NCI-H2171 (cell line): ENCODE measurements at regions not wholly inside any gene's neighbourhood (a gene's known extent, or its start where the extent isn't known, plus 50 kb on each side); places are given as distances from the start of the nearest gene placed in this dataset.
"Not testable (repeated sequence)": the region's sequence is repeated elsewhere in the genome, so short reads cannot be mapped to it uniquely, and the experiment has no call there.

Source experiments
- DNase-seq: peaks from one replicate; lab custom pipeline; 2025; lab: John Stamatoyannopoulos, UW

DNA sequence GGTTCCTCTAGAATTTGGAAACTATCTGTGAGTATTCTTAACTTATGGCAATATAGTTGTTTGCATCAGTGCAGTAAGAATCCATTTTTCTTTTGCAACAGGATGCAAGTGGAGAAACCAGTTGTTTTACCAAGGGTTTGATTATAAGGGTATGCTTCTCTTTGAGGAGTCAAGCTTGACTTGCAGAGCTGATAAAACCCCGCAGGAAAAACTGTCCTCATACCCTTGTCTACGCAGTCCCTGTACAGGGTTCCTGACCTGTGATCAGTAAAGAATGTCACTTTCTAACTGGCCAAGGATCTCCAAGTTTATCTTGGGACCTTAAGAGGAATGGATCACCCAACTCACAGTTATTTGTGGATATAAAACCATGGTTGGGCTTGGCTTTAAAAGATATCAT lies 161.1 kb upstream of the OLIG3 start:
- no peak for DNase-seq

DNA sequence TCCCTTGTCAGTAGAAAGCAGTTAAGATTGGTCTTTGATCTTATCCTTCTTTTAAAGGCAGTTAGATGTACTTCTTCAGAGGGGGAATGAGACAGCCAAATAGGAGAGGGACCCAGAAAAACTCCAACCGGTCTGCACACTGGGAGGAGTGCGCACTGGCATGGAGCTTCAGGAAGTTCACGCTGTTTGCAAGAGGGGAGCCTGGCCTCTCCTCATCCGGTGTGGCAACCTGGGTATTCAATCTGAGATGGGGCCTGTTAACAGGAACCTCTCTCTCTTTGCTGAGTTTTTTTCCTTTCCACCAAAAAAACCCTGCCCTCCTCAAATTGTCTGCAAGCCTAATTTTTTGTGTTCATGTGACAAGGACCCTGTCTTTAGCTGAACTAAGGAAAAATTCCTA lies 162.5 kb upstream of the OLIG3 start:
- no peak for DNase-seq

DNA sequence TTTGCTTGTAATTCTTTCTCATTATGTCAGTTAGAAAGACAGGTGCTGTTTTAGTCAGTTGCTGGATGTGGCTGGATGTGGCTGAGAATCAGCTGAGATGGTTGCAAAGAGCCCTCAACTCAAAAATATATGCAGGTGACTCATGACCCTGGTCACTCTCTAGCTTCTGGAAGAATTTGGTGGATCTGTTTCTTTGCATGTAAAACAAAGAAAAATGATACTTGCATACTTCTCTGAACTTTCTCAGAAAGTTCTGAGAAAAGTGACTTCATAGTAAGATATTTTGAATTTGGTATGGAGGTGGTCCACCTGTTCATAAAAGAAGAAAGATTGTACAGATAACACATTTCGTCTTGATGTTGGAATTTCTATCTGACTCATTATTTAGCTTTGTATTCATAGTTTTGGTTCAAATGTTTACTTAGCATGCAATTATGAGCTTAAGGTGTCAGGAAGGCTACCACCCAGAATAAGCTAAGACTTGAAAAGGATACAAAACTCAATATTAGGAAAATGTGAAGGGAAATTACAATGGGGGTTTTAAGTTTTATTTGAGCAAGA lies 163.2 kb upstream of the OLIG3 start:
- DNase-seq = no peak

DNA sequence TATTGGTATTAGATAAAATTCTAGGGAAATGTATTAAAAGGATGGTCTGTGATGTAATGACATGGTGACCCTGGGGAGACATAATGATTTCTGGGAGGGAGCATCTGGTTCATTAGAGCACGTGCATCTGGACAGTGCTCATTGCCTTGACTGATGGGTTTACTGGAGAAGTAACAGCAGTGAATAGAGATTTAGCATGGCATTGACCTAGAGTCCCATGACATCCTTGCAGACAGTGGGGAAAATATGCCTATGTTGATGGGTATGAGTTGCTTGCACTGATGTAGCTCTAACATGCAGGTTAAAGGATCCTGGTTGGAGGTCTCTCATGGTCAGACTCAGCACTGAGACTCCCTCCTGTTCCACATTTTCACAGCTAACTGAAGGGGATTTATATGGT lies 164.1 kb upstream of the OLIG3 start:
- no peak for DNase-seq

DNA sequence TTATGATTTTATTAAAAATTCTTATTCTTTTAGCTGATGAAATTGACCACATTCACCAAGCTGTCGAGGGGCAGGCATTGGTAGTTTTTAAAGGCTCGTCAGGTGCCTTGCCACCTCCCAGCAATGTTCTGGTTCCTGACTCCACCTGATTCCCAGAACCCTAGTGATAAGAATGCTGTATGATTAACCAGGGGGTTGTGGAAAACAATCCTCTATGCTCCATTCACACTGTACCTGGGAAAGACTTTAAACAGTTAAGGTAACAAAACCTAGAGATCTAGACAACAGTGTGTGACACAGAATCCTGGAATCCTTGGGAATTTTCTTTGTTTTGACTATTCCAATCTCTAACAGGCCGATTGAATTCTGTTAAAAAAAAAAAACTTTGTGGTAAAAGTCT lies 165.7 kb upstream of the OLIG3 start:
- DNase-seq = no peak

DNA sequence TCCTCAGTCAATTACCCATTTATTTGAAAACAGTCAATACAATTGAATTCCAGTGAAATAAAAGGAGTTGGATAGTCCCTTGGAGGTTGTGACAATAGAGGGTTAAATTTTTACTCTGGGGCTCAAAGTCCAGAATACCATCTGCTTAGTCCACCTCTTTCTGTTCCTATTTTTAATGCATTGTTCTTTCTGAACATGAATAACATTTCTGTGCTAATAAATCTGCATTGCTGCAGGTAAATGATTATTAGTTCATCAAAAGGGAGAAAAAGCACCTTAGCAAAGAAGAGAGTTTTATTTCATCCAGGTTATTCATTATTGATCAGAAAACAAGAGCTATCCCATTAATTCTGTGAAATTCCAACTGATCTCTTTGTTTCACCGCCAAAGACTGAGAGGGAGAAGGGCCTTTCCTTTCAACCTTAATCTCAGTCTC lies 166.1 kb upstream of the OLIG3 start:
- no peak for DNase-seq

DNA sequence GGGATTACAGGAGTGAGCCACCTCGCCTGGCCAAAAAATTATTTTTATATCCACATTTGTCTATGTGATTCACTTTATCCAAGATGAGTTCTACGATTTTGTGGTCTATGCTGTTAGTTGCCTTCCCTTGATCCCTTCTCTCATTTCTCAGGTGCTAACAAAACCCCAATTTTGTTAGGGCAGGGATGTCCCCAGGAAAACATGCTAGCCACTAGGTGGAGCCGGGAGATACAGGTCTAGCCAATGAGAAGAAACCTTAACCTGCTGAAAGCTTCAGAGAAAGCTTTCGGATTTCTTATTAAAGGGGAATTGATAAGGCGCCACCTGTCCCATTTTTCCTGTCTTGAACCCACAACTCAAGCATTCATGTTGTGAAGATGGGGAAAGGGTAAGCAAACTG lies 167.4 kb upstream of the OLIG3 start:
- no peak for DNase-seq

DNA sequence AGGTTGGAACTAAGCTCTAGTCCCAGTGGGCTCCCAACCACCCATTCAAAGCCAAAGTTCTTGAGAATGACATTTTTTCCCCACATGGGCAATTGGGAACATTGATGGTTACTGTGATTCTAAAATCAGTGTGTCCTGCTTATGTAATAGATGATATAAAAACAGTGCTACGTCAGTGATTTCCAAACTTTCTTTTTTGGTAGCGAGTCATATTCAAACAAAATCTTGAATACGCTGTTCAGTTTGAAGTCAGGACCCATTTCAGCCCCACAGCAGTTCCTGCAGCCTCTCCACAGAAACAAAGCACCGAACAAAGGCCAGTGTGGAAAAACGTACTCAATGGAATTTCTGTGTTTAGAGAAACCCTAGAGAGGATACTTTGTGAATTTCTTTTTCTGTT lies 170.0 kb upstream of the OLIG3 start:
- no peak for DNase-seq

DNA sequence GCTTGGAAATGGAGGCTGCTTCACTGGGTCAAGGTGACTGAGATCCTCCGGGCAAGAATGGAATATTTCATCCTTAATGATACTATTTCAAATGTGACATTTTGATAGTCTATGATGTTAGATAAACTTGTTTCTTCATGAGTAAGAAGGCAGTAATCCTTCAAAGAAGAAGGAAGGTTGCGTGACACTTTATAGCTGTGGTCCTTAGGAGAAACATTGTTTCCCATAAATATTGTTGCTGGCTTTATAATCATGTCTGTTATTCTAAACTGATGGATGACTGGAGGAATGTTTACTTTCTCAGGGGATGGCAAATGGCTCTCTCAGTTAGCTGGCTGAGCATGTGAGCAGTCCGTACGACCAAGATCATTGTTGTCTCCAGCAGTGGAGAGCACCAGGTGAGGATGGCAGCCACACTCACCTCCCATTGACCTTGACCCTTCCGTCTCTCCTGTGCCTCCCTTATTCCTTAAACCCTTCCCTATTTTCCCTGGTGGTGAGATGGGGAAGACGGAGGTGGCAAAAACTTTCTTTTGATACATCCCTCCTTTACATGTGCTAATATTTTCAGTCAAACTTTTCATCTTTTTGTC lies 171.2 kb upstream of the OLIG3 start:
- no peak for DNase-seq

DNA sequence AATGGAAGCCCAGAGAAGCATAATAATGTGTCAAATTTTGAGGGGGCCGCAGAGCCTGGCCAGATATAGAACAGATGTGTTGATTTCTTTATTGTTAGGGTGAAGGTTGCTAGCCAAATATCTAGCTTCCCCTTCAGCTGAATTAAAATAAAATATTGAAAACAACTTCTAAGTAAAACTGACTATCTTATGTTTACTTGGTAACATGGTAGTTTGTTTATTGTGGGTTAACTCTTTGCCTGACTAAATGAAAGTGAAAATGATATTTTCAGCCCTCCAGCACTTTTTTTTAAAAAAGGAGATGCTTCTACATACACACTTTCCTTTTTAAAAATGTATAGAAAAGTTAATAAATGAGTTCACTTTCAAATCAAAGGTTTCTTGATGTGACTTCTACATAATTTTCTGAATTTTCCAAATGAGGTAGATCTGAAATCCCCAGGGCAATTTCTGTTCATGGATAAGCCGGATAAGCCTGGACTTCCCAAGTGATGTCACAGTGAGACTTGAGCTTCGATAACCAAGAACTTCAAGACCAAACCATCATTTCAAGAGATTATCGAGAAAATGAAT lies 172.1 kb upstream of the OLIG3 start:
- DNase-seq = no peak

DNA sequence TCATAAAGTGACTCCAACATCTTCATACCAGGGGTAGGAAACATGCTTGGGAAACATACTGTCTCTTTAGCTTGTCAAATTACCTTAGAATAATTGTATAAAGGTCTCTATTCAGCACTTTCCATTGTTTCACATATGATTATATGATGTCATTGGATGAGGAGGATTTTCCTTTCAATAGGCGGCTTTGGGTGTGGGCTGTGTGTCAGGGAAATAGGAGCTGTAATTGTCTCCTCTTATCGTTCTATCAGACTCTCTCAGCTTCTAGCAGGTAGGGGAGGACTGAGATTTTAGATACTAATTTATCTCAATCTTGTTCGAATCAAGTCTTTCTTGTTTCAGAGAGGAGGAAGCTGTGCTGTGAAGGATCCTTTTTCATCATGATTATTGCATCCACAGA lies 179.4 kb upstream of the OLIG3 start:
- DNase-seq = no peak

DNA sequence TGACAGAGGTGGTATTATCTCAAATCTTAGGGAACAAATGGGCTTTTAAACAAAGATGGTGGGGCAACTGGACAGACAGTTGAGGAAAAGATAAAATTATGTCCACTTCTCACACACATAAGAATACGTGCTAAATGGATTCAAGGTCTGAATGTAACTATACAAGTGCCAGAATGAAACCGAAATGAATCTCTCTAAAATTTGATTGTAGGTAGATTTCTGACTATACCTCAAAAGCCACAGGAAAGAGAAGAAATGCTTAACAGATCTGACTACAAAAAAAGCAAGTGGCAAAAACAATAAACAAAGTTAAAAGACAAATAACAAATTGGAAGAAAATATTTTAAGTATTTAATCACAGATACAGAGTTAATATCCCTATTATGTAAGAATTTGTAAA lies 182.7 kb upstream of the OLIG3 start:
- no peak for DNase-seq

DNA sequence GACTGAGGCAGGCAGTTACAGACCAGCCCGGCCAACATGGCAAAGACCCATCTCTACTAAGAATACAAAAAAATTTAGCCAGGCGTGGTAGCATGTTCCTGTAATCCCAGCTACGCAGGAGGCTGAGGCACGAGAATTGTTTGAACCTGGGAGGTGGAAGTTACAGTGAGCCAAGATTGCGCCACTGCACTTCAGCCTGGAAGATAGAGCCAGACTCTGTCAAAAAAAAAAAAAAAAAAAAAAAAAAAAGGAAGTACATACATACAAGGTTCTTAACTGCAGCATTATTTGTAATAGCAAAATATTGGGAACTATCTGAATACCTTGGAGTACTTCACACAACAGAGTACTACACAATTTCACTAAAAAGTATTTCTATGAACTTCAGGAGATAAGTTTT lies 183.5 kb upstream of the OLIG3 start:
- no peak for DNase-seq

DNA sequence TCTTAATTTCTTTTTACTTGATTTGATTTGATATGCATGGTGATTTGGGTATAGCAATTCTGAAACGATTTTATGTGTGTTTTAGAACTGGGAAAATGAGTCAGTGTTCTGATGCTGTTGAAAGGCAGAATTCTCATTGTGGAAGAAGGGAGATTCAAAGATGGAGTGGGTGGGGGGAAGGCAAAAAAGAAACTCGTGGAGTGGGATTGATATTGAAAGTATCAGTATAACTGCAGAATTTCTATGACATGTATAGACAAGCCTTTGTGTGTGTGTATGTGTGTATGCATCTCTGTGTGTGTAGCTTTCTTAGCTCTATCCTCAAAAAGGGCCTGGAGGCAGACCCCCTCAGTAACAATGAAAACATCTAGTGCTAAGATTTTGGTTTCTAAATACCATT lies 184.3 kb upstream of the OLIG3 start:
- no peak for DNase-seq

DNA sequence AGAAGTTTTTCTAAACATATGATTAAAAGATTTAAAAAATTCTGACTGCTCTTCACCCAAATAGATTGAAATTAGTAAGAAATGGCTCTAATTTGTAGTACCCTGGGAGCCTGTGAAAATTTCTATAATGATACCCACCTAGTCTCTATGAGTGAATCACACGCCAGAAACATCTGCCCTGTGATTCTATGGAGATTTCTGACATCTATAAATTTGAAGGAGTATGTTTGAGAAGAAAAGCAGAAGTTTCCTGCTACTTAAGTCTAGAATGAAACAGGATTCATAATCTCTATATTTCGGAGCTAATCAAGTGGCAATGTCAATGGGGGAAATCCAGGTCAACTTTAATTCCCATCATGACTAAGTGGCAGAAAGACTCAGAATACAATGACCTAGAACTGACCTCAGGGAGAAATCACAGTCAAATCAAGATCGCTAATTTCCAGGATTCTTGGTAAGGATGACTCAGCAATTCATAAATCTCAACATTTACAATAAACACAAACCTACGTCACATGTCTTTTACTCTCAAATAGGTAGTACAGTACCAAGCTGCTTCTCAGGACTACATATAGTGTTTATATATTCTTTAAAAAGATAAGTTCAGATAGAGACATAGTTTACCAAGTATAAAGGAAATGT lies 186.2 kb upstream of the TNFAIP3 start:
- no peak for DNase-seq

DNA sequence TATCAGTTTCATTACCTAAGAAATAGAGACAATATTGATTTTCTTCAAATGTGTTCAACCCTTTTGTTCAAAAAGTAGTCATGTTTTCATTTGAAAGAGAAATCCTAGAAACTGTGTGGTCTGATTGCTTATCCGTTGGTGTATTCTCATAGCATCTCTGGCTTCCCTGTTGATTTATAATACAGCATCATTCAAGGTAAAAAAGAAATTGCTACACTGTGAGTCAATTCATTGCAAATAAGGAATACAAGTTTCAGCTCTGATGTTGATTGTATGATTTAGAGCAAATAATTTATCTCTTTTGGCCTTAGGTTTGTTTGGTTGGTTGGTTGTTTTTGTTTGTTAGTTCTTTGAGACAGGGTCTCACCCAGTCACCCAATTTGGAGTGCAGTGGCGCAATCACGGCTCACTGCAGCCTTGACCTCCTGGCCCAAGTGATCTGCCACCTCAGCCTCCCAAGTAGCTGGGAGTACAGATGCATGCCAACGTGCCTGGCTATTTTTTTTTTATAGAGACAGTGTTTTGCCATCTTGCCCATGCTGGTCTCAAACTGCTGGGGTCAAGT lies 185.5 kb upstream of the TNFAIP3 start:
- no peak for DNase-seq

DNA sequence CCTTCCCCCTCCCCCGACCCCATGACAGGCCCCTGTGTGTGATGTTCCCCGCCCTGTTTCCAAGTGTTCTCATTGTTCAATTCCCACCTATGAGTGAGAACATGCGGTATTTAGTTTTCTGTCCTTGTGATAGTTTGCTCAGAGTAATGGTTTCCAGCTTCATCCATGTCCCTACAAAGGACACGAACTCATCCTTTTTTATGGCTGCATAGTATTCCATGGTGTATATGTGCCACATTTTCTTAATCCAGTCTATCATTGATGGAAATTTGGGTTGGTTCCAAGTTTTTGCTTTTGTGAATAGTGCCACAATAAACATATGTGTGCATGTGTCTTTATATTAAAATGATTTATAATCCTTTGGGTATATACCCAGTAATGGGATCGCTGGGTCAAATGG lies 184.4 kb upstream of the TNFAIP3 start:
- DNase-seq = not testable (repeated sequence)

DNA sequence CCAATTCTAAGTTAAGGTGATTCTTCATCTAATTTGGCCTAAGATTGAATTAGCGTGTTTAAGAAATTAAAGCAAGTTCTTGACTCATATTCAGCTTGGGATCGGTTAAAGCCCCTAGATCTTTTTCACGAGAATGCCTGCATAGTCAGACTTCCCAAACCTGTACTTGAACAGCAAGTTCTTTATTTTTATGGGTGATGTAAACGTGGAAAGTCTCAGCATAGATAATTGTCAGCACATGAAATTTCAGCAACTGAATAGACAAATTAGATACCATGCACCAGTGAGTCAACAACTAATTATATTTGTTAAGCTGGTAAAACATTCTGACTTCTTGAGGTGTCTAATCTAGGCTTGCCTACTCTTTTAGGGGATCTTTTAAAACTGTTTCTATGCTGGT lies 183.1 kb upstream of the TNFAIP3 start:
- no peak for DNase-seq

DNA sequence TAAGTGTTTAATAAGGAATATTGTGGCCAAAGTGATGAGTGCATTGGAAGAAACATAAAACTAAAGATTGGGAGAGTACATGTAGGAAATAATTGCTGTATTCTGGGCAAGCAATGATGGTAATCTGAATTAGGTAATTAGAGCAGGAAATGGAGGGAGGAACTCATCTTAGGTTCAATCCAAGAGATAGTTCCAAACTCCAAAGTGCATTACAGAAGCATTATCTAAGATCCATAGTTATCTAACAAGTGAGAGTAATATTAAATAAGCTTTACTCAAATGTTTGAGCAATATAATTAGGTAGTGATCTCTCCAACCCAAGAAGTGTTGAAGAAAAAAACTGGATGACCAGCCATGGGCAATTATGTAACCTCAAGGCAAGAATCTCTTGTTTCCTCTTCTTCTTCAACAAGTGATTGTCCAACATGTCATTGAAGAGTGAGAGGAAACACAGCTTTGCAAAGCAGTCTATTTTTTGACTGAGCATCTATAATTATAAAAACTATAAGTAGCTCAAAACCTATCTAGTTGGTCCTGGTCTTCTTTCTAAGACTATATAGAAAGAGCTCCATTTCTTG lies 181.2 kb upstream of the TNFAIP3 start:
- DNase-seq = no peak

DNA sequence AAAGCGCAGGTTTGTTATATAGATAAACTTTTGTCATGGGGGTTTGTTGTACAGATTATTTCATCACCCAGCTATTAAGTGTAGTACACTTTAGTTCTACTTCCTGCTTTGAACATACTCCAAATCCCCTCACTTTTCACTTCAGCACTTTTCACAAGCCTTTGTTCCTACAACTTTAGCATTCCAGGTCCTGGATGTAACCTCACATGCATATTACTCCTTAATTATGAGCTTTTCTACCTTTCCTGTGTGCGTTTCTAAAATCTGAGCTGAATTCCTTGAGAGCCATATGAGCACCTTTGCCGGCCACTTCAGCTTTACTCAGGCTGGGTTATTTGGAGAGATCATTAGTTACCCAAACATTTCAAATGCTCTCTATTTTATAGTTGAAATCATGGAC lies 179.2 kb upstream of the TNFAIP3 start:
- no peak for DNase-seq

DNA sequence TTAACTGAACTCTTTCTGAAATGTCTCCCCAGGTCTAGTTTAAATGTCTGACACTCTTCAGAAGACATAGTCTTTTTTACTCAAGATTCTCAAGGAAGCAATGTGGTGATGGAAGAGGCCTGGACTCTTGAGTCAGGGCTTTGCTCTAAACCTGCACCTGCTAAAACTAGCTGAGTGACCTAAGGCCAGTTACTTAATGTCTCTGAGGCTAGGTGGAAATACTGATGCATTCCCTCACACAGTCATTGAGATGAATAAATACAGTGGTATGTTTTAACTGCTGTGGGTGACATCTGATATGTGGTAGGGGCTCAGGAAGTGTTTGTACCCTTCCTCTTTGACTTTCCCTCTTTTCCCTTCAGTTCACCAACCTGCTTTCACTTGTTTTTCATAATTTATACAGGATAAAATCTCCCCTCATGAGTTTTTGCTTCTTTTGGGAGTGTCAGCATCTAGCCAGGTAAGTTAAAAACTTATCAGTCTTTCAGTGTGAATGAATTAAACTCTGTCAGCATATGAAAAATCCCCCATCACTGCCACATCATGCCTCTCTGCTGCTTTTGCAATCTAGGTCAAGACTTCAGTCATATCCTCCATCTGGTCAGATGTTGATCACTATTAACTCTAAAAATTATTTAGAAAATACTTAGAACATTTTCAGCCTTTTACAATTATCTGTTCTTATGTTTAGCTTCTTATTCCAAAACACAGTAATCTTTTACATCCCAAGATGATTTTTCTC lies 178.7 kb upstream of the TNFAIP3 start:
- no peak for DNase-seq

DNA sequence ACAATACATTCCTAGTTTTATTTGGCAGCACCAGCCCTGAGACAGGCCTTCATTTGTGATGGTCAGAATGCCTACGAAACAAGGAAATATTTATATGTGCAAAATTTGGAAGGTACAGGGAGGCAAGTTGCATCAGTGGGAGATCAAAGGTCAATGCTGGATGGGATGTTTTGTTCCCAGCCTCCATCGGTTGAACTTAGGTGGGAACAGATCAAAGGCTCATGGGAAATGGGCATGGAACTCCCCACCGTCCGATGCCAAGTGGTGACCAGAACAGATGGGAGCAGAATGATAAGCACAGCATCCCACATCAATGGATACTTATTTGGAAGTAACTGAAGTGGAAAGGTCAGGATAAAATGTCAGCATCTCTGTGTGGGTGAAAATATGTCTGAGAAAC lies 177.7 kb upstream of the TNFAIP3 start:
- DNase-seq = no peak
